GM12878 (cell line): ENCODE measurements at regions not wholly inside any gene's neighbourhood (a gene's known extent, or its start where the extent isn't known, plus 50 kb on each side); places are given as distances from the start of the nearest gene placed in this dataset.

Experiments used
- ATAC-seq: fragments of 200-7000 bp; cut with Tn5 transposase; 3 replicates; pipeline ENCODE4 v1.9.1; 2020; ENCODE audit warnings: mild to moderate bottlenecking, moderate library complexity
- BruUV-seq: library from RNA; stranded (reverse); fragments of 400-500 nt; replicated peaks from 2 replicates; lab custom pipeline; 2021; lab: Mats Ljungman, UMichigan
- CTCF ChIA-PET: fragments of 300-600 bp; sonication (Branson Sonifier 250); formaldehyde crosslinking; extraction: SDS; loops from one replicate; lab custom pipeline; 2021; ENCODE audit warnings: inconsistent platforms; lab: Yijun Ruan, JAX
- POLR2A ChIA-PET: fragments of 350-600 bp; formaldehyde crosslinking; extraction: SDS; loops from one replicate; lab custom pipeline; 2021; ENCODE audit warnings: inconsistent platforms; lab: Charles Lee
- RAD21 ChIA-PET: fragments of 300-600 bp; sonication (Branson Sonifier 250); formaldehyde crosslinking; loops from one replicate; lab custom pipeline; 2023; ENCODE audit warnings: antibody characterized with exemption; ENCODE audit not compliant: unreplicated experiment; lab: Charles Lee
- SMC1A ChIA-PET: fragments of 300-600 bp; sonication (Branson Sonifier 250); formaldehyde crosslinking; loops from one replicate; lab custom pipeline; 2023; ENCODE audit not compliant: unreplicated experiment, uncharacterized antibody; lab: Charles Lee
- DNase-seq: peaks from one replicate; pipeline ENCODE4 v3.0.0-alpha.2; 2011; ENCODE audit warnings: low read depth, low spot score
- FAIRE-seq: peaks from 3 replicates; lab custom pipeline; 2011; peaks lifted over from hg19 to GRCh38; lab: Jason Lieb, UNC
- H2AFZ ChIP-seq: 2 replicates; pipeline ENCODE4 v1.6.0; 2011; ENCODE audit warnings: low read depth, low read length, control low read depth; ENCODE audit not compliant: control insufficient read depth
- H3K27ac ChIP-seq: 2 replicates; pipeline ENCODE4 v1.5.1; 2011; ENCODE audit warnings: control low read depth; ENCODE audit not compliant: control insufficient read depth, insufficient read depth
- H3K27me3 ChIP-seq, 2 experiments: replicated peaks in 1 of 2; 2 replicates each; pipeline versions ENCODE4 v1.6.0 to v1.6.1; 2011; ENCODE audit warnings: low read length in 1 of 2; ENCODE audit not compliant: control insufficient read depth in 2 of 2, insufficient read depth in 2 of 2
- H3K36me3 ChIP-seq, 2 experiments: 2 replicates each; pipeline ENCODE4 v1.5.1; 2011; ENCODE audit warnings: low read length in 1 of 2; ENCODE audit not compliant: control insufficient read depth in 2 of 2, insufficient read depth in 2 of 2
- H3K4me1 ChIP-seq: 2 replicates; pipeline ENCODE4 v1.6.1; 2011; ENCODE audit warnings: mild to moderate bottlenecking, low read length, moderate library complexity, mixed read lengths; ENCODE audit not compliant: control insufficient read depth, insufficient read depth
- H3K4me2 ChIP-seq: 2 replicates; pipeline ENCODE4 v1.6.0; 2011; ENCODE audit warnings: control low read depth; ENCODE audit not compliant: control insufficient read depth, insufficient read depth
- H3K4me3 ChIP-seq: fragments of 200-600 bp; sonication (generic); 2 replicates; pipeline ENCODE4 v1.5.1; 2016
- H3K79me2 ChIP-seq: 2 replicates; pipeline ENCODE4 v1.6.0; 2011; ENCODE audit warnings: low read length; ENCODE audit not compliant: control insufficient read depth, insufficient read depth
- H3K9ac ChIP-seq: 2 replicates; pipeline ENCODE4 v1.8.0; 2011; ENCODE audit warnings: low read length, control low read depth, mixed read lengths; ENCODE audit not compliant: control insufficient read depth, insufficient read depth
- H3K9me3 ChIP-seq: replicated peaks from 3 replicates; pipeline ENCODE4 v1.5.1; 2011; ENCODE audit warnings: mild to moderate bottlenecking, low read length; ENCODE audit not compliant: control insufficient read depth, insufficient read depth
- H4K20me1 ChIP-seq: 2 replicates; pipeline ENCODE4 v1.6.0; 2011; ENCODE audit not compliant: control insufficient read depth, insufficient read depth
- CREB1 ChIP-seq: IDR thresholded peaks from 2 replicates; pipeline ENCODE4 v1.6.1; 2012; ENCODE audit warnings: low read depth, mild to moderate bottlenecking, inconsistent platforms
- DPF2 ChIP-seq: fragments of 450-650 bp; IDR thresholded peaks from 2 replicates; pipeline ENCODE4 v1.6.1; 2017; ENCODE audit warnings: mild to moderate bottlenecking
- EED ChIP-seq: sonication (generic); IDR thresholded peaks from 2 replicates; pipeline ENCODE4 v1.6.1; 2016; ENCODE audit warnings: antibody characterized with exemption, low read depth
- IKZF2 ChIP-seq, 2 experiments: fragments of 450-650 bp; IDR thresholded peaks; 2 replicates each; pipeline ENCODE4 v1.6.1; 2017; ENCODE audit warnings: mild to moderate bottlenecking in 2 of 2, moderate library complexity in 2 of 2
- KAT2A ChIP-seq: conservative IDR thresholded peaks from 2 replicates; pipeline ENCODE4 v1.6.1; 2011; ENCODE audit warnings: low read depth, low read length; ENCODE audit not compliant: control insufficient read depth
- KDM1A ChIP-seq: fragments of 200-600 bp; sonication (generic); IDR thresholded peaks from 2 replicates; pipeline ENCODE4 v1.6.1; 2016; ENCODE audit warnings: borderline replicate concordance
- NR2C2 ChIP-seq: IDR thresholded peaks from 2 replicates; pipeline ENCODE4 v1.6.1; 2011; ENCODE audit warnings: borderline replicate concordance, low read depth; ENCODE audit not compliant: control insufficient read depth, insufficient read length
- RFX5 ChIP-seq: IDR thresholded peaks from 2 replicates; pipeline ENCODE4 v1.6.1; 2011; ENCODE audit warnings: low read depth, low read length, improper control_type of control experiment
- ZNF384 ChIP-seq: IDR thresholded peaks from 2 replicates; pipeline ENCODE4 v1.6.1; 2012; ENCODE audit warnings: low read depth, mild to moderate bottlenecking, low read length, improper control_type of control experiment, borderline replicate concordance
- WGBS: methylation state at CpG from one replicate; pipeline ENCODE4 v1.1.6; 2016; ENCODE audit warnings: low lambda C conversion rate; ENCODE audit not compliant: insufficient replicate concordance, insufficient coverage; ENCODE audit errors: missing lambda C conversion rate; 5-methylcytosine and 5-hydroxymethylcytosine counted together
- in situ Hi-C: fragments of 300-500 bp; cut with MboI; formaldehyde crosslinking; loops from 9 replicates; pipeline ENCODE4 v1.14.3; 2018; ENCODE audit warnings: mixed read lengths
- intact Hi-C: fragments of 100-400 bp; cut with micrococcal nuclease; formaldehyde crosslinking; loops from one replicate; pipeline ENCODE4 v1.14.2; 2022; ENCODE audit not compliant: unreplicated experiment
- TF ChIP-seq, protein P1 (sequence below): fragments of 450-650 bp; formaldehyde crosslinking; IDR thresholded peaks from 2 replicates; pipeline ENCODE4 v1.4.0; 2020; ENCODE audit warnings: mild to moderate bottlenecking, moderate library complexity
- TF ChIP-seq, protein P2 (sequence below): fragments of 450-650 bp; IDR thresholded peaks from 2 replicates; pipeline ENCODE4 v1.6.1; 2017; ENCODE audit warnings: mild to moderate bottlenecking, low read depth, inconsistent platforms; ENCODE audit not compliant: poor library complexity, severe bottlenecking
- TF ChIP-seq, protein P3 (sequence below): IDR thresholded peaks from 2 replicates; pipeline ENCODE4 v1.6.1; 2012; ENCODE audit warnings: low read length, inconsistent platforms
- TF ChIP-seq, protein P4 (sequence below): IDR thresholded peaks from 2 replicates; pipeline ENCODE4 v1.6.1; 2011; ENCODE audit warnings: borderline replicate concordance, low read depth, mild to moderate bottlenecking, moderate library complexity, mixed read lengths, low read length; ENCODE audit not compliant: insufficient read depth; ENCODE audit errors: extremely low read length

DNA sequence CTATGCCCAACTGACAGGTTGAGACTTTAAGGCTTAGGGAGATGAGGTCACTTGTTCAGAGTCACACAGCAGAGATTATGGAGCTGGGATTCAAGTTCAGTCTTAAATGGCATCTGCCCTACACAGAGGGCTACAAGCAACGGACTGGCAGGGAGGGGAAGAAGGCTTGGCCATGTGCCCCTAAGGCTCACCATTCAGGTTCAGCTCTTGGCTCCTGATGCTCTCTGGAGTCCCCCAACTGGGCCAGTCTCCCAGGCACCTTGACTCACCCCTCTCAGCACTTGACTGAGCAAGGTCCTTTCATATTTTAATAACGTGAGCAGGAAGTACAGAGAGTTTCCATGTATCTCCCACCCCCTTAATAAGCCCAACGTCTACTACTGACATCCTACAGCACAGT, 71.4 kb upstream of the MAFB start (continued):
- TF ChIP-seq, protein P1, sequence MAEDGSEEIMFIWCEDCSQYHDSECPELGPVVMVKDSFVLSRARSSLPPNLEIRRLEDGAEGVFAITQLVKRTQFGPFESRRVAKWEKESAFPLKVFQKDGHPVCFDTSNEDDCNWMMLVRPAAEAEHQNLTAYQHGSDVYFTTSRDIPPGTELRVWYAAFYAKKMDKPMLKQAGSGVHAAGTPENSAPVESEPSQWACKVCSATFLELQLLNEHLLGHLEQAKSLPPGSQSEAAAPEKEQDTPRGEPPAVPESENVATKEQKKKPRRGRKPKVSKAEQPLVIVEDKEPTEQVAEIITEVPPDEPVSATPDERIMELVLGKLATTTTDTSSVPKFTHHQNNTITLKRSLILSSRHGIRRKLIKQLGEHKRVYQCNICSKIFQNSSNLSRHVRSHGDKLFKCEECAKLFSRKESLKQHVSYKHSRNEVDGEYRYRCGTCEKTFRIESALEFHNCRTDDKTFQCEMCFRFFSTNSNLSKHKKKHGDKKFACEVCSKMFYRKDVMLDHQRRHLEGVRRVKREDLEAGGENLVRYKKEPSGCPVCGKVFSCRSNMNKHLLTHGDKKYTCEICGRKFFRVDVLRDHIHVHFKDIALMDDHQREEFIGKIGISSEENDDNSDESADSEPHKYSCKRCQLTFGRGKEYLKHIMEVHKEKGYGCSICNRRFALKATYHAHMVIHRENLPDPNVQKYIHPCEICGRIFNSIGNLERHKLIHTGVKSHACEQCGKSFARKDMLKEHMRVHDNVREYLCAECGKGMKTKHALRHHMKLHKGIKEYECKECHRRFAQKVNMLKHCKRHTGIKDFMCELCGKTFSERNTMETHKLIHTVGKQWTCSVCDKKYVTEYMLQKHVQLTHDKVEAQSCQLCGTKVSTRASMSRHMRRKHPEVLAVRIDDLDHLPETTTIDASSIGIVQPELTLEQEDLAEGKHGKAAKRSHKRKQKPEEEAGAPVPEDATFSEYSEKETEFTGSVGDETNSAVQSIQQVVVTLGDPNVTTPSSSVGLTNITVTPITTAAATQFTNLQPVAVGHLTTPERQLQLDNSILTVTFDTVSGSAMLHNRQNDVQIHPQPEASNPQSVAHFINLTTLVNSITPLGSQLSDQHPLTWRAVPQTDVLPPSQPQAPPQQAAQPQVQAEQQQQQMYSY (CRISPR knock-in tag) = no peak
- TF ChIP-seq ZNF384 = no peak
- TF ChIP-seq NR2C2 = no peak

DNA sequence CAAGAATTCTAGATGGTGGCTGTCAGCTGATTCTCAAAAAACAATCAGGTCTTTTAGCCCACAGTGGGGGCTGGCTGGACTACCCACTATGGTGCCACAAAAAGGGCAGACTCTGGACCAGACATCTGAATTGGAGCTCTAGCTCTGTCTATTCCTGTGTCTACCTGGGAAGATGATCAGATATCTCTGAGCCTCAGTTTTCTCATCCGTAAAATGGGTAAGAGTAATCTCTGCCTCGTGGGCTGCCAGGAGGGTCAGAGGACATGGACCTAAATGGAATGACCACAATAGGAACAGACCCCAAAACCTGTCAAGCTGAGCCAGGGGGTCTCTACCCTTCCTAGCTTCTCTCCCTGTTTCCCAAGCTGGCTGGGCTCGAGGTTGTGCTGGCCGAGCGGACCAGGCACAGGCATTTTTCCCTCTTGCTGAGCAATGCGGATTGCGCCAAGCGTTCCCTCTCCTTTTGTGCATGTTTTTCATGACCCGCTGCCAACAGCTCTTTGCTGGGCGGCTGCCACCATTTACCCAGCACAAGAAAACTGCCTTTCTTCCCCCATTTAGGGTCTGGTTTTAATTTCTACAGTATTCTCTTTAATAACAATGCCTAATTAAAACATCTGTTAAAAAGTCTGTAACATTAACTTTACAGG, 74.7 kb upstream of the MAFB start:
- no peaks in the 10 kb centered on the region for H3K79me2 ChIP-seq
- 52% methylated on average over 10 of the region's 10 CpGs for WGBS
- in situ Hi-C loops = no loop called here
- no peak overlapping the region for H3K4me2 ChIP-seq
- no peak overlapping the region for H2AFZ ChIP-seq
- CTCF ChIA-PET = no interaction called here
- no peak overlapping the region for H3K9ac ChIP-seq
- SMC1A ChIA-PET = no interaction called here
- ATAC-seq = no peak
- no peak for FAIRE-seq
- no peak overlapping the region for H3K27ac ChIP-seq
- no peaks in the 10 kb centered on the region for H3K9me3 ChIP-seq
- RAD21 ChIA-PET = no interaction called here
- no peaks in the 10 kb centered on the region for H4K20me1 ChIP-seq
- no TSS peak for BruUV-seq
- peaks cover 2 to 3% of the 10 kb centered on the region in 2 experiments; a peak in 2 of 4 replicates for H3K27me3 ChIP-seq
- intact Hi-C loops = no loop called here
- no peak overlapping the region for H3K4me3 ChIP-seq
- no peak for DNase-seq
- POLR2A ChIA-PET = no interaction called here
- no peaks in the 10 kb centered on the region for H3K36me3 ChIP-seq
- no peaks in the 10 kb centered on the region for H3K4me1 ChIP-seq
- no peak for TF ChIP-seq KDM1A
- TF ChIP-seq, protein P2, sequence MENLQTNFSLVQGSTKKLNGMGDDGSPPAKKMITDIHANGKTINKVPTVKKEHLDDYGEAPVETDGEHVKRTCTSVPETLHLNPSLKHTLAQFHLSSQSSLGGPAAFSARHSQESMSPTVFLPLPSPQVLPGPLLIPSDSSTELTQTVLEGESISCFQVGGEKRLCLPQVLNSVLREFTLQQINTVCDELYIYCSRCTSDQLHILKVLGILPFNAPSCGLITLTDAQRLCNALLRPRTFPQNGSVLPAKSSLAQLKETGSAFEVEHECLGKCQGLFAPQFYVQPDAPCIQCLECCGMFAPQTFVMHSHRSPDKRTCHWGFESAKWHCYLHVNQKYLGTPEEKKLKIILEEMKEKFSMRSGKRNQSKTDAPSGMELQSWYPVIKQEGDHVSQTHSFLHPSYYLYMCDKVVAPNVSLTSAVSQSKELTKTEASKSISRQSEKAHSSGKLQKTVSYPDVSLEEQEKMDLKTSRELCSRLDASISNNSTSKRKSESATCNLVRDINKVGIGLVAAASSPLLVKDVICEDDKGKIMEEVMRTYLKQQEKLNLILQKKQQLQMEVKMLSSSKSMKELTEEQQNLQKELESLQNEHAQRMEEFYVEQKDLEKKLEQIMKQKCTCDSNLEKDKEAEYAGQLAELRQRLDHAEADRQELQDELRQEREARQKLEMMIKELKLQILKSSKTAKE = no peak
- TF ChIP-seq IKZF2 (IDR thresholded peaks at IDR 0.05) = no peak
- TF ChIP-seq DPF2 = no peak
- no peak for TF ChIP-seq KAT2A
- TF ChIP-seq RFX5 = no peak
- no peak for TF ChIP-seq EED
- TF ChIP-seq, protein P3, sequence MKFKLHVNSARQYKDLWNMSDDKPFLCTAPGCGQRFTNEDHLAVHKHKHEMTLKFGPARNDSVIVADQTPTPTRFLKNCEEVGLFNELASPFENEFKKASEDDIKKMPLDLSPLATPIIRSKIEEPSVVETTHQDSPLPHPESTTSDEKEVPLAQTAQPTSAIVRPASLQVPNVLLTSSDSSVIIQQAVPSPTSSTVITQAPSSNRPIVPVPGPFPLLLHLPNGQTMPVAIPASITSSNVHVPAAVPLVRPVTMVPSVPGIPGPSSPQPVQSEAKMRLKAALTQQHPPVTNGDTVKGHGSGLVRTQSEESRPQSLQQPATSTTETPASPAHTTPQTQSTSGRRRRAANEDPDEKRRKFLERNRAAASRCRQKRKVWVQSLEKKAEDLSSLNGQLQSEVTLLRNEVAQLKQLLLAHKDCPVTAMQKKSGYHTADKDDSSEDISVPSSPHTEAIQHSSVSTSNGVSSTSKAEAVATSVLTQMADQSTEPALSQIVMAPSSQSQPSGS = no peak
- TF ChIP-seq CREB1 = no peak
- TF ChIP-seq NR2C2 = no peak
- TF ChIP-seq, protein P4, sequence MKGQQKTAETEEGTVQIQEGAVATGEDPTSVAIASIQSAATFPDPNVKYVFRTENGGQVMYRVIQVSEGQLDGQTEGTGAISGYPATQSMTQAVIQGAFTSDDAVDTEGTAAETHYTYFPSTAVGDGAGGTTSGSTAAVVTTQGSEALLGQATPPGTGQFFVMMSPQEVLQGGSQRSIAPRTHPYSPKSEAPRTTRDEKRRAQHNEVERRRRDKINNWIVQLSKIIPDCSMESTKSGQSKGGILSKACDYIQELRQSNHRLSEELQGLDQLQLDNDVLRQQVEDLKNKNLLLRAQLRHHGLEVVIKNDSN = no peak
